Stimulated activated naive CD4-positive, alpha-beta T cell treated with Interleukin-2 at 50 U/mL for 16 hours (primary cell): ENCODE measurements at regions not wholly inside any gene's neighbourhood (a gene's known extent, or its start where the extent isn't known, plus 50 kb on each side); places are given as distances from the start of the nearest gene placed in this dataset.
"Not testable (repeated sequence)": the region's sequence is repeated elsewhere in the genome, so short reads cannot be mapped to it uniquely, and the experiment has no call there.

Experiments
- DNase-seq: peaks from one replicate; lab custom pipeline; 2025; lab: John Stamatoyannopoulos, UW

- not testable (repeated sequence) for DNase-seq
Measured at GRCh38 chr11:67940440-67940839, 63.5 kb downstream of the UNC93B1 start.

- not testable (repeated sequence) for DNase-seq
Measured at GRCh38 chr11:67938964-67939363, 64.9 kb downstream of the UNC93B1 start.

GRCh38 chr11:67938371-67938770 is 65.5 kb downstream of the UNC93B1 start:
- not testable (repeated sequence) for DNase-seq

GRCh38 chr11:67923565-67923964 is 80.3 kb downstream of the UNC93B1 start:
- not testable (repeated sequence) for DNase-seq

- peak; percentile 16 for DNase-seq
Measured at GRCh38 chr11:67920546-67920945, 83.4 kb downstream of the UNC93B1 start.

GRCh38 chr11:67912184-67912583 is 91.7 kb downstream of the UNC93B1 start:
- DNase-seq, result not testable (repeated sequence)

GRCh38 chr11:67911211-67911610 is 92.7 kb downstream of the UNC93B1 start:
- DNase-seq, result not testable (repeated sequence)

- DNase-seq, result not testable (repeated sequence)
Measured at GRCh38 chr11:67910803-67911202, 93.1 kb downstream of the UNC93B1 start.

GRCh38 chr11:67906969-67907368 is 96.9 kb downstream of the UNC93B1 start:
- DNase-seq, result not testable (repeated sequence)

GRCh38 chr11:67899462-67899861 is 104.4 kb downstream of the UNC93B1 start:
- not testable (repeated sequence) for DNase-seq

- not testable (repeated sequence) for DNase-seq
Measured at GRCh38 chr11:67893487-67893886, 110.4 kb downstream of the UNC93B1 start.

GRCh38 chr11:67889646-67890045 is 114.3 kb downstream of the UNC93B1 start:
- not testable (repeated sequence) for DNase-seq

- DNase-seq, result not testable (repeated sequence)
Measured at GRCh38 chr11:67888056-67888455, 115.8 kb downstream of the UNC93B1 start.

- DNase-seq, result not testable (repeated sequence)
Measured at GRCh38 chr11:67886672-67887071, 117.2 kb downstream of the UNC93B1 start.

GRCh38 chr11:67886207-67886606 is 117.7 kb downstream of the UNC93B1 start:
- not testable (repeated sequence) for DNase-seq

- DNase-seq, result not testable (repeated sequence)
Measured at GRCh38 chr11:67885574-67885973, 118.3 kb downstream of the UNC93B1 start.

GRCh38 chr11:67884761-67885558 is 118.9 kb downstream of the UNC93B1 start:
- DNase-seq, result peak; percentile 41

- DNase-seq, result not testable (repeated sequence)
Measured at GRCh38 chr11:67884073-67884757, 119.7 kb downstream of the UNC93B1 start.

- not testable (repeated sequence) for DNase-seq
Measured at GRCh38 chr11:67882304-67882703, 121.6 kb downstream of the UNC93B1 start.

- DNase-seq, result not testable (repeated sequence)
Measured at GRCh38 chr11:67881836-67882235, 122.1 kb downstream of the UNC93B1 start.

GRCh38 chr11:67880594-67881196 is 123.2 kb downstream of the UNC93B1 start:
- not testable (repeated sequence) for DNase-seq

GRCh38 chr11:67878666-67879065 is 125.2 kb downstream of the UNC93B1 start:
- not testable (repeated sequence) for DNase-seq

GRCh38 chr11:67877316-67877715 is 126.6 kb downstream of the UNC93B1 start:
- not testable (repeated sequence) for DNase-seq
